OCI-LY1 (cell line): ENCODE measurements at regions not wholly inside any gene's neighbourhood (a gene's known extent, or its start where the extent isn't known, plus 50 kb on each side); places are given as distances from the start of the nearest gene placed in this dataset.

Source experiments
- H2AFZ ChIP-seq: fragments of 200-600 bp; sonication (generic), shearing (Covaris generic); 2 replicates; pipeline ENCODE4 v1.6.0; 2014; ENCODE audit warnings: antibody characterized with exemption, mild to moderate bottlenecking, low read length
- H3F3A ChIP-seq: fragments of 200-600 bp; sonication (generic), shearing (Covaris generic); 2 replicates; pipeline ENCODE4 v1.6.0; 2014; ENCODE audit warnings: mild to moderate bottlenecking, antibody characterized with exemption, low read length, moderate library complexity; ENCODE audit not compliant: insufficient read depth
- H3K27ac ChIP-seq: fragments of 200-600 bp; sonication (generic); 2 replicates; pipeline ENCODE4 v1.5.1; 2014; ENCODE audit warnings: low read length, mixed run types, mild to moderate bottlenecking, low read depth; ENCODE audit not compliant: poor library complexity, severe bottlenecking
- H3K27me3 ChIP-seq: fragments of 200-600 bp; sonication (generic); 2 replicates; pipeline ENCODE4 v1.6.0; 2014; ENCODE audit warnings: antibody characterized with exemption, mild to moderate bottlenecking, low read length, moderate library complexity; ENCODE audit not compliant: insufficient read depth
- H3K36me3 ChIP-seq: fragments of 200-600 bp; sonication (generic); 2 replicates; pipeline ENCODE4 v1.6.1; 2014; ENCODE audit warnings: mild to moderate bottlenecking, antibody characterized with exemption, low read length, moderate library complexity, mixed read lengths; ENCODE audit not compliant: insufficient read depth
- H3K4me1 ChIP-seq: fragments of 200-600 bp; sonication (generic); 2 replicates; pipeline ENCODE4 v1.5.1; 2014; ENCODE audit warnings: mild to moderate bottlenecking, low read length, moderate library complexity; ENCODE audit not compliant: insufficient read depth, severe bottlenecking
- H3K4me2 ChIP-seq: fragments of 200-600 bp; sonication (generic), shearing (Covaris generic); 2 replicates; pipeline ENCODE4 v1.6.1; 2014; ENCODE audit warnings: low read length
- H3K4me3 ChIP-seq: fragments of 200-600 bp; sonication (generic); 2 replicates; pipeline ENCODE4 v1.5.1; 2014; ENCODE audit warnings: low read length, low read depth, mild to moderate bottlenecking, mixed read lengths; ENCODE audit not compliant: poor library complexity, severe bottlenecking
- H3K79me2 ChIP-seq: fragments of 200-600 bp; shearing (Covaris generic); 2 replicates; pipeline ENCODE4 v1.6.1; 2016; ENCODE audit warnings: mixed run types, low read length, mixed read lengths; ENCODE audit not compliant: insufficient read depth
- H3K9ac ChIP-seq: fragments of 200-600 bp; sonication (generic), shearing (Covaris generic); 2 replicates; pipeline ENCODE4 v1.6.1; 2014; ENCODE audit warnings: mild to moderate bottlenecking, low read length, mixed read lengths
- H3K9me2 ChIP-seq: fragments of 200-600 bp; sonication (generic), shearing (Covaris generic); 2 replicates; pipeline ENCODE4 v1.6.1; 2014; ENCODE audit warnings: low read depth, mild to moderate bottlenecking, low read length, mixed read lengths
- H3K9me3 ChIP-seq: fragments of 200-600 bp; shearing (Covaris generic); 2 replicates; pipeline ENCODE4 v1.6.1; 2014; ENCODE audit warnings: low read length, mixed read lengths
- H4K20me1 ChIP-seq: fragments of 200-600 bp; sonication (generic), shearing (Covaris generic); 2 replicates; pipeline ENCODE4 v1.6.0; 2016; ENCODE audit warnings: mild to moderate bottlenecking, low read length; ENCODE audit not compliant: insufficient read depth
- EZH2 ChIP-seq: fragments of 200-600 bp; sonication (generic), shearing (Covaris generic); IDR thresholded peaks from 2 replicates; pipeline ENCODE4 v1.8.0; 2017; ENCODE audit warnings: borderline replicate concordance, mixed run types, mild to moderate bottlenecking, antibody characterized with exemption, low read length, moderate library complexity, mixed read lengths
- TF ChIP-seq, protein P1 (sequence below): fragments of 200-600 bp; sonication (generic), shearing (Covaris generic); IDR thresholded peaks from 2 replicates; pipeline ENCODE4 v1.5.1; 2017; ENCODE audit warnings: mild to moderate bottlenecking, antibody characterized with exemption, low read length, moderate library complexity, mixed read lengths

DNA sequence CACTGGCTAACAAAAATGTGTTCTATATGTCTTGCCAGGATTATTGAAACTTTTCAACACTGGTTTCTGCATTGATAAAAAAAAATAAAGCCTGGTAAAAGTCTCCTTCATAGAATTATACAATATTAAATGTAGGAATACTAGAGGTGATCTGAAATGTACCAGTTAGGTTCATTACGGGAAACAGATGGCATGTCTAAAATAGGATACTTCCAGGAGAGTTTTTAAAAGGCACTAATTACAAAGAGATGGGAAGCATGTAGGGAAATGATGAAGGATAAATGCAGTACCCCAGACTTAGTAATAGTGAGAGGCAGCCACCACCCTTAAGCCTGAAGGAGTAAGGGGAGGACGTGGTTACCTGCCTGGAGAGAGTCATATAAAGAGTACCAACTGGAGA lies 107.0 kb upstream of the NPSR1 start:
- Histone ChIP-seq H3K4me2 (no peak overlapping the region), H3K9me3 (no peaks in the 10 kb centered on the region), H3K27me3 (no peaks in the 10 kb centered on the region), H3K9ac (no peak overlapping the region), H3K4me3 (no peak overlapping the region), H3F3A (no peaks in the 10 kb centered on the region), H3K79me2 (no peaks in the 10 kb centered on the region), H2AFZ (no peak overlapping the region), H3K9me2 (no peaks in the 10 kb centered on the region), H3K4me1 (no peaks in the 10 kb centered on the region), H3K27ac (no peak overlapping the region), H4K20me1 (no peaks in the 10 kb centered on the region), H3K36me3 (no peaks in the 10 kb centered on the region)
- TF ChIP-seq, protein P1, sequence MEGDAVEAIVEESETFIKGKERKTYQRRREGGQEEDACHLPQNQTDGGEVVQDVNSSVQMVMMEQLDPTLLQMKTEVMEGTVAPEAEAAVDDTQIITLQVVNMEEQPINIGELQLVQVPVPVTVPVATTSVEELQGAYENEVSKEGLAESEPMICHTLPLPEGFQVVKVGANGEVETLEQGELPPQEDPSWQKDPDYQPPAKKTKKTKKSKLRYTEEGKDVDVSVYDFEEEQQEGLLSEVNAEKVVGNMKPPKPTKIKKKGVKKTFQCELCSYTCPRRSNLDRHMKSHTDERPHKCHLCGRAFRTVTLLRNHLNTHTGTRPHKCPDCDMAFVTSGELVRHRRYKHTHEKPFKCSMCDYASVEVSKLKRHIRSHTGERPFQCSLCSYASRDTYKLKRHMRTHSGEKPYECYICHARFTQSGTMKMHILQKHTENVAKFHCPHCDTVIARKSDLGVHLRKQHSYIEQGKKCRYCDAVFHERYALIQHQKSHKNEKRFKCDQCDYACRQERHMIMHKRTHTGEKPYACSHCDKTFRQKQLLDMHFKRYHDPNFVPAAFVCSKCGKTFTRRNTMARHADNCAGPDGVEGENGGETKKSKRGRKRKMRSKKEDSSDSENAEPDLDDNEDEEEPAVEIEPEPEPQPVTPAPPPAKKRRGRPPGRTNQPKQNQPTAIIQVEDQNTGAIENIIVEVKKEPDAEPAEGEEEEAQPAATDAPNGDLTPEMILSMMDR, result no peak
- no peak for TF ChIP-seq EZH2

GRCh38 chr7:34552502-34552901 lies 105.5 kb upstream of the NPSR1 start:
- H3K27me3 ChIP-seq, result no peaks in the 10 kb centered on the region
- H2AFZ ChIP-seq, result no peak overlapping the region
- no peaks in the 10 kb centered on the region for H3K9me3 ChIP-seq
- no peak overlapping the region for H3K27ac ChIP-seq
- no peak overlapping the region for H3K9ac ChIP-seq
- no peaks in the 10 kb centered on the region for H3K36me3 ChIP-seq
- no peak for TF ChIP-seq EZH2
- H3K9me2 ChIP-seq, result no peaks in the 10 kb centered on the region
- no peak overlapping the region for H3K4me3 ChIP-seq
- no peaks in the 10 kb centered on the region for H3K79me2 ChIP-seq
- H4K20me1 ChIP-seq, result no peaks in the 10 kb centered on the region
- H3K4me2 ChIP-seq, result no peak overlapping the region
- H3K4me1 ChIP-seq, result no peaks in the 10 kb centered on the region
- no peaks in the 10 kb centered on the region for H3F3A ChIP-seq

DNA sequence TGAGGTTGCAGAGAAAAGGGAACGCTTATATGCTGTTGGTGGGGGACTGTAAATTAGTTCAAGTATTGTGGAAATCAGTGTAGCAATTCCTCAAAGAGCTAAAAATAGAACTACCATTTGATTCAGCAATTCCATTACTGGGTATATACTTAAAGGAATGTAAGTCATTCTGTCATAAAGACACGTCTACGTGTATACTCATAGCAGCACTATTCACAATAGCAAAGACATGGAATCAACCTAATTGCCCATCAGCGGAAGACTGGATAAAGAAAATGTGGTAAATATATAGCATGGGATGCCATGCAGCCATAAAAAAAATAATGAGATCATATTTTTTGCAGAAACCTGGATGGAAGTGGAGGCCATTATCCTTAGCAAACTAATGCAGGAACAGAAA lies 100.0 kb upstream of the NPSR1 start:
- H3K27me3 ChIP-seq, result no peaks in the 10 kb centered on the region
- H3K36me3 ChIP-seq, result no peaks in the 10 kb centered on the region
- H3K9ac ChIP-seq, result no peak overlapping the region
- H3K27ac ChIP-seq, result no peak overlapping the region
- H4K20me1 ChIP-seq, result no peaks in the 10 kb centered on the region
- H3K9me3 ChIP-seq, result no peaks in the 10 kb centered on the region
- no peak overlapping the region for H3K4me2 ChIP-seq
- no peaks in the 10 kb centered on the region for H3K9me2 ChIP-seq
- TF ChIP-seq EZH2, result no peak
- TF ChIP-seq, protein P1, result no peak
- H3K4me3 ChIP-seq, result no peak overlapping the region
- H3K4me1 ChIP-seq, result no peaks in the 10 kb centered on the region
- no peaks in the 10 kb centered on the region for H3K79me2 ChIP-seq
- H2AFZ ChIP-seq, result no peak overlapping the region
- H3F3A ChIP-seq, result no peaks in the 10 kb centered on the region

GRCh38 chr7:34564091-34564490 lies 93.9 kb upstream of the NPSR1 start:
- Histone ChIP-seq H3K9ac (no peak overlapping the region), H3K36me3 (no peaks in the 10 kb centered on the region), H3K27me3 (no peaks in the 10 kb centered on the region), H3F3A (no peaks in the 10 kb centered on the region), H3K4me1 (no peaks in the 10 kb centered on the region), H3K27ac (no peak overlapping the region), H3K9me2 (no peaks in the 10 kb centered on the region), H2AFZ (no peak overlapping the region), H3K4me2 (no peak overlapping the region), H3K9me3 (no peaks in the 10 kb centered on the region), H4K20me1 (no peaks in the 10 kb centered on the region), H3K4me3 (no peak overlapping the region), H3K79me2 (no peaks in the 10 kb centered on the region)
- TF ChIP-seq, protein P1, result no peak
- TF ChIP-seq EZH2, result no peak
